VCaP (cell line): ENCODE measurements at regions not wholly inside any gene's neighbourhood (a gene's known extent, or its start where the extent isn't known, plus 50 kb on each side); places are given as distances from the start of the nearest gene placed in this dataset.

Source experiments
- H3K27ac ChIP-seq: fragments of 450-650 bp; 2 replicates; pipeline ENCODE4 v1.5.1; 2017
- CTCF ChIP-seq: fragments of 450-650 bp; conservative IDR thresholded peaks from 2 replicates; pipeline ENCODE4 v1.5.1; 2017; ENCODE audit warnings: mild to moderate bottlenecking, moderate library complexity

GRCh38 chr14:49160983-49161382 is 425.2 kb downstream of the RPS29 start:
- no peak for TF ChIP-seq CTCF
- H3K27ac ChIP-seq, result no peak overlapping the region

- H3K27ac ChIP-seq, result no peak overlapping the region
- no peak for TF ChIP-seq CTCF
These were observed 427.1 kb downstream of the RPS29 start for GRCh38 chr14:49159081-49159480.

- no peak for TF ChIP-seq CTCF
- no peak overlapping the region for H3K27ac ChIP-seq
These were observed 446.6 kb downstream of the RPS29 start for GRCh38 chr14:49139593-49139992.

GRCh38 chr14:49134940-49135339 is 451.2 kb downstream of the RPS29 start:
- no peak overlapping the region for H3K27ac ChIP-seq
- TF ChIP-seq CTCF, result peak; percentile 45

GRCh38 chr14:49121246-49121645 is 464.9 kb downstream of the RPS29 start:
- no peak for TF ChIP-seq CTCF
- no peak overlapping the region for H3K27ac ChIP-seq

- no peak overlapping the region for H3K27ac ChIP-seq
- TF ChIP-seq CTCF, result no peak
These were observed 471.9 kb downstream of the RPS29 start for GRCh38 chr14:49114161-49114893.

GRCh38 chr14:49106741-49107667 is 479.2 kb downstream of the RPS29 start:
- no peak overlapping the region for H3K27ac ChIP-seq
- TF ChIP-seq CTCF, result no peak
